Inferior parietal cortex (tissue), 1 donor: ENCODE measurements at regions not wholly inside any gene's neighbourhood (a gene's known extent, or its start where the extent isn't known, plus 50 kb on each side); places are given as distances from the start of the nearest gene placed in this dataset.
"Not testable (repeated sequence)": the region's sequence is repeated elsewhere in the genome, so short reads cannot be mapped to it uniquely, and the experiment has no call there.

Experiments used
- DNase-seq: peaks from one replicate; pipeline ENCODE4 v3.0.0-alpha.2; 2016; ENCODE audit errors: extremely low spot score

- no peak for DNase-seq
These were observed 423.0 kb downstream of the DIRAS2 start for GRCh38 chr9:90219548-90220118.

- DNase-seq, result not testable (repeated sequence)
These were observed 420.7 kb downstream of the DIRAS2 start for GRCh38 chr9:90221899-90222298.

GRCh38 chr9:90226839-90227338 lies 415.7 kb downstream of the DIRAS2 start:
- DNase-seq, result peak; percentile 56

GRCh38 chr9:90233081-90233480 lies 409.5 kb downstream of the DIRAS2 start:
- not testable (repeated sequence) for DNase-seq

- no peak for DNase-seq
These were observed 402.1 kb downstream of the DIRAS2 start for GRCh38 chr9:90240541-90240940.

GRCh38 chr9:90245661-90246060 lies 397.0 kb downstream of the DIRAS2 start:
- DNase-seq, result no peak

- no peak for DNase-seq
These were observed 393.5 kb downstream of the DIRAS2 start for GRCh38 chr9:90249094-90249493.

GRCh38 chr9:90251316-90251715 lies 391.3 kb downstream of the DIRAS2 start:
- DNase-seq, result no peak

DNA sequence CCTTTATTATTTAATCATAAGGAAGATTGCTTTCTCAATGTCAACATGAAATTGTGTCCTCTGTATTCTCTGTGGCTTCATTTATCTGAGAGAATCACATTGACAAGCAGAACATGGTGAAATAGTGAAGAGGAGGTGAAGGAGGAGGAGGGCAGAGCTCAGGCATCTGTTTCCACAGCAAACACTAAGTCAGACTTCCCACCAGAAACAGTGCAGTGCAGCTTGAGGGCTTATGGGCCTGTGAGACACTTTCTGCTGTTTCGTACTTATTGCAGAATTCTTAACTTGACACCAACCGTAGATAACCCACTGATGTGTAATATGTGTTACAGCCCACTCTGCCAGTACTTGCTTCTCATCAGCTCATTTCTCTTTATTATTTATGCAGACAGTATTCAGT lies 386.3 kb downstream of the DIRAS2 start:
- DNase-seq, result no peak

DNA sequence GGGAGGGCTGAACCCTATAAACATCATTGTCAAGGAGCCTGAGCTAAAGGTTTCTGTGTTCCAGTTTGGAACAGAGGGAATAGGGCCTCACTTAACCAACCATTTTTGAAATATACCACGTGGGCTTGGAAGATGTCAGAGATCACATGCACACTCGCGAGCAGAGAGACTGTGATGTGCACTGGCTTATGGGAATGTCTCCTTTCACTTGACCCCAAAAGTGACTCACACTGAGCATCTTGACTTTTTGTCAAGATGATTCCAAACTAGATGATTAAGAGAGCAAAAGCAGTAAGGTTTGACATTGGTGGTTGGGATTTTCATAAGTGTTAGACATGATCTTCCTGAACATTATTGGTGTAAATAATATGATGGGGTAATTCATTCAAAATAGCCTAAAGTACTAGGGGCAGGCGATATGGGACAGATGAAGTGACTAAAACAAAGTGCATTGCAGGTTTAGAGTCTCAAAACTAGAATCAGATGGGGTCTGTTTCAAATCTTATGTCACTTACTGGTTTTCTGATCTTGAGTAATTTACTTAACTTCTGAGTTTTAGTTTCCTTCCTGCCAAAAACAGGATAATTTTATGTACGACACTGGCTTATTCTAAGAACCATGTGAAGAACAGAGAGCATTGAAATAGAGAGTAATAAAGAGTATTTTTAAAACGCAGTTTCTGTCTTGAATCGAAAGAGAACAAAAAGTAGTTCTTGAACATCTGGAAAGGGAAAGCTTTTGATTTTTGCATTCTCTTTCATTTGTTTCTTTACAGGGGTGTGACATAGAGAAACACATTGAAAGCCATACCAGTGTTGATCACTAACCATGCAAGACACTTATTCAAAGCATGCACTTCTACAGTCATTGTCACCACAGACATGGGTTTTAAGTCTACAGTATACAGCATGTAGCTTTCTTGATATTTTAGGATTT lies 383.0 kb downstream of the DIRAS2 start:
- DNase-seq, result no peak

DNA sequence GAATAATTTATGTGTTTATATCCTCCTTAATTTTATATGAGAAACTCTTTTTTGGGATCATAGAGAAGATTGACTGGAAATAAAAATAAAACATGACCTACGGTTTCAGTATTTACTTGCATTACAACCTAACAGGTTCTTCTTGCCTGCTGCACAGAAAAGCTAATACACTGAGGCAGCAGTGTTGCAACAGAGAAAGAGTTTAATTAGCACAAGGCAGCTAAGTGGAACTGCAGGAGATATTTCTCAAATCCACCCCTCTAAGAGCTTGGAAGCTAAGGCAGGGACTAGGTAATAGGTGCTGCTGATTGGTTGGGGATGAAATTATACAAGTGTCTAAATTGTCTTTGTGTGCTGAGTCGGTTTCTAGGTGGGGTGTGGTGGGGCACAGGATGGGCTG lies 380.9 kb downstream of the DIRAS2 start:
- DNase-seq, result no peak

DNA sequence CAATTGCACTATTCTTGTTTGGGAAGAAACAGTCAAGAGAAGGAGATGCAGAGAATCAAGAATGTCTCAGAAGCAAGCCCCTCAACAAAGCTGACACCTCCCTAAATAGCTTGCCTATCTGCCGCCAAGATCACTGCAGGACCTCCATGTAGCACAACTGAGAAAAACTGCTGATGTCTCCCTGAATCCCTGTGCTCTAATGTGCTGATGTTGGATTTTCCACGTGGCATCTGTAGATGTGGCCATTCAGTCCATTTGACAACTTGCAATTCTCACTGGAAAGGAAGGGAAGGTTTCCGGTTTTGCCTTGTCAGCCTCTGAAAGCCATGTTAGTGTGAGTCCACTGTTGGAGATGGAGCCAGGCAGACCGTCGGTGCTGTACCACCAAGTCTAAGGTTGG lies 374.0 kb downstream of the DIRAS2 start:
- DNase-seq, result no peak

DNA sequence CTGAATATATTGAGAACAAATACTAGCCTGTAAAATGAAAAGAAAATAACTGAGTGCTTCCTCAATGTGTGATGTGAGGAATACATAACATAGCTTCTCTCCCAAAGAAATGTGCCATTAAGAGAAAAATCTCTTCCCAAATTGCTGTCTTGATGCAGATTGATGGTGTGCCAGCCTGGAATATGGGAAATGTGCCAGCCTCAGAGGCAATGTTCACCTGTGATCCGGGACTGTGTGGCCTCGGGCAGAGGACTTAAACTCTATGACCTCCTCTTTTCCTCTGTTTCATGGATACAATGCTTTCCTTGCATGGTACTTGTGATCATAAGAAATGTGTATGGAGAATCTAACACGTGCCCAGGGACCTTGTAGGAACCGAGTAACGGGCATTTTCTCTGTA lies 370.9 kb downstream of the DIRAS2 start:
- no peak for DNase-seq

DNA sequence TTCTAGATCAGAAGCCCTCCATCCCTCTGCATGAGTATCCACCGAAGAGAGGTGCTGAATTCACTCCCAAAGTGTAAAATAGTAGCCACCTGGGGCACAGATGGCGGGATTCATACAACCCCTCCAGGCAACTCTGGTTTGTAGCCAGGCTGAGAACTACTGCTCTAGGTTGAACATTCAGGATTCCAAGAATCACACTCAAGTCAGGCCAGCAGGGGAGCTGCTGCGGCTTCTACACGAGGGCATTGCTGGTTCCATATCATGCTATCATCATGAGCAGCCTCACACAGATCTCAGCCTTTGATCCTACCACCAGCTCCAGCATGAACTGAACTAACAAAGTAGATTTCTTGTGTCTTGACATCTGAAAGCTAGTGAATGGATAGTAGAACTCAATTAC lies 367.9 kb downstream of the DIRAS2 start:
- no peak for DNase-seq

- no peak for DNase-seq
These were observed 356.7 kb downstream of the DIRAS2 start for GRCh38 chr9:90285946-90286345.

DNA sequence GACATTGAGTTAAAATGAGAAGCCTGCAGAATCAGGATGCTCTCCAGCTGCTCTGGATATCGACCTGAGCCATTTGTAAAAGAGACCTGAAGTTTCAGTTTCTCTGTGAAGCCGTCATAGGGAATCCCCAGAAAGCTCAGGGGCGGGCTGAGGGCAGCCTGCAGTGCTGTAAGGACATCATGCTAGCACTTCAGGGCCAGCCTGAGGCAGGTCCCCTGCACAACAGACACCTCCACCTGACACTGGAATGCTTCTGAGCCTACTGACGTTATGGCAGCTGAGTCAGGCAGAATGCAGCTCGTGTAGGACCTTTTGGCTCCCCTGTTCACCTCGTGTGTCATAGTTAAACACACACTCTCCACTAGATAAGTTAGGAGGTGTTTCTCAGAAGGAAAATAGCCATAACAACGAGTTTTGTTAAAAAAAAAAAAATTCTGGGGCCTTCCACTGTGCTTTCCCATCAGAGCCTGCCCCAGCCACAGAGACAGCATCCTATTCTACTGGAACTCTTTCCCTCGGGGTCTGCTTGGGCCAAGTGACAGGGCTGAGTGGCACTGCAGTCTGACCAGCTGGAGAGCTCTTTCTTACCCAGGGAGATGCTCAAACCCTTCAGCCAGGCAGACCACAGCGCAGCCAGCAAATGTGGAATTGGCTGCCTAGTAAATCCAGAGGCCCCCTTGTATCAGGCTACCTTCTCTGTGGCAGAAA lies 354.9 kb downstream of the DIRAS2 start:
- DNase-seq, result no peak

DNA sequence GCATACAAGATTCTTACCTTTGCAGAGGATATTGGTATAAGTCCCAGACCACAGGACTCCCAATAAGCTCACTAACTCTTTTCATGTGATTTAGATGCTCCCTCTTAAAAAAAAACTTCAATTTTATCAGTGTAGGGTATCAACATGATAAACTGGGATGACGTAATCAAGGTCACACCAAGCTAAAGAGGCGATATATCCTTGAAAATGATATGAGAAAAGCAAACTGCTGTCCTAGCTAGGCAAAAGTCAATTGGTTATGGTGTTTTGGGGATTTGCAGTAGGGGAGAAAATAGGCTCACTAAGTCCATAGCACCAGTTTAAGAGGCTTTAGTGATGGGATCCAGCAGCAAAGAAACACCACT lies 354.4 kb downstream of the DIRAS2 start:
- no peak for DNase-seq

DNA sequence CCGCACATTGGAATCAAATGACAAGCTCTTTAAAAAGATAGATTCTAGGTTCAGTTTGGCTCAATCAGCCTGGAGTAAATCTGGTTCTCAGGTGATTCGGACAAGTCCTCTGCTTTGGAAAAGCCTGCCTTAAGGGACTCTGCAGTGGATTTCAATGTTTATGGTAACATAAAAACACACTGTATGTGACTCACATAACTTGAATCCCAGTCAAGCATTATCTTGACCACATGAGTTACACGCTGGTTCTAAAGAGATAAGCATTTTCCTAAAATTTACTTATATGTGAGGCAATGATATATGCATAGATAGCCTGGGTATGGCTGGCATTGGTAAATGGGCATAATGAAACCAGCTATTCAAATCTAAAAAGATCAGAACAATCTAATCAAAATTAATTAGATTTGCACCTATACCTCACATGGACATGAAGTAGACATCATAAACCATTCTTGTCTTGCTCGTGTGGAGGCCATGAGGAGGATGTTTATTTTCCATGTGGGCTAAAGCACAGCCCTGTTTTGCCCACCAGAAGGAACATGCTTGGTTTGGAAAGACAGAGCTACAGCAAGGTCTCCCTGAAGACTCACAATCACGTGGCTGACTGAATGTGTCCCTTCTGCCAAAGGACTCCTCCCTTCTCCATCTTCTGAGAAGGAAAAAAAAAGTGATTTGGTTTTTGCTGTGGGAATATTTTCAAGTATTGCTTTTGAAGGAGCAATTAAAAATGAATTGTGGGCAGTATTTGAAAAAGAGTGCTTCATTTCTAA lies 351.7 kb downstream of the DIRAS2 start:
- DNase-seq, result no peak

DNA sequence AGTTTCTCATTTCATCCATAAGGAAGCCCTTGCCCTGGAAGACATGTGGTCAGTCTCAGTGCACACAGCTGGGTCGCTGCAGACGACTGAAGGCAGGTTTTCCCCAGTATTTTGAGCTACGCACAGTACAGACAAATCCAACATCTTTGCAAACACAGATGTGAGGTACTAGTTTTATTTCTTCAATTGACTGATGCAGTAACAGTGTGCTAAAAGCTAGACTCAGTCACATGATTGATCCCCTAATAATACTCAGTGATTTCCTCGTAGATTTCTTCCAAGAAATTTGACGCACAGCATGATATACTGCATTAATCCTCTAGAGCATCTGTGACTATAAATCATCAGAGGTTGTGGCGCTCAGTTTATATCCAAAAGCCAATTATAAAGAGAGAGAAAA lies 346.1 kb downstream of the DIRAS2 start:
- DNase-seq, result no peak

DNA sequence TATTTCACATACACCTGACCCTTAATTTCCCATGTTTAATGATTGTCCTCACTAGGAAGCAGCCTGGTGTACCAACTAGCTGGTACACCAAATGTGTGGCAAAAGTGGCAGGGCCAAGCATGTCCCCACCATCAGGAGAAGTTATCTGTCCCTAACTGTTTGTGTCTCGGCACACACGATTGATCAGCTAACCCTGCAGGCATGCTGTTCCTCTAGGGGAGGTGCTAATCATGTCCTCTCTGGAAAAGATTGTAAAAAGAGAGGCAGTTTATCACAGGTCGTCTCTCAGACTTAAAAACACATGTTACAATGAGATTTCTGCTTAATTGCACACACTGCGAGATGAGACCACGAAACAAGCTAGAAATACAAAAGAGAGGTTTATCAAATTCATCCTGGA lies 342.7 kb downstream of the DIRAS2 start:
- no peak for DNase-seq

DNA sequence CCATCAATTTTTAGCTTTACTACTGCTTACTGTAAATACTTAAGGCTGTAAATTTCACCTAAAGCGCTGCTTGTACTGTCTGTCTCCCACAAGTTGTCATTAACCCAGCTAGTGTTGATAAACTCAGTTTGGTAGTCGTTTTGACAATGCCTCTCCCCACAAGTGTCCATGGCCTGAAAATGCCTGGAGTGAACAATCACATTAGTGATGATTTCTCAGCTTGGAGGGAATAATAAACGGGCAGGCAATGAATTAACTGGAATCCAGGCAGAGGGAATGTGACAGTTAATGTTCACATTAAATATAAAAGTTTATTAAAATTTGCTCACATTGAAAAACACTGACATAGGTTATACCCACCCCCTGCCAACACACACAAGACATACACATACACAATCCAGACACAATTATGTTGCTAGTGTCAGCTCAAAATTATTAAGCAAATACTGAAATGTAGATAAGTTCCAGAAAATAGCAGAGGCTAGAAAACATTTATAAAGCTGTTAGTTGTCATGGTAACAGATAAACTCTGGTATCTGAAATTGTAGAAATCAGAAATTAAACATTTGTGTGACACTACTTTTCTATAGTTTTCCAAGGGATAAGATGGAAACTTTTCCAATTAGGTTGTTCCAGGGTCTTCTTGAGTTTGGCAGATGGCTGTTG lies 341.9 kb downstream of the DIRAS2 start:
- no peak for DNase-seq
